Ovary (tissue), 7 donors: ENCODE measurements at regions not wholly inside any gene's neighbourhood (a gene's known extent, or its start where the extent isn't known, plus 50 kb on each side); places are given as distances from the start of the nearest gene placed in this dataset.

Experiments used
- DNase-seq, 5 donors: peaks; one replicate each; pipeline ENCODE4 v3.0.0-alpha.2; 2019 to 2020
- H3K27ac ChIP-seq, 2 donors: fragments of 200-600 bp; one replicate each; pipeline versions ENCODE4 v1.5.1 to v1.8.0; 2019 to 2022
- H3K27me3 ChIP-seq: fragments of 200-600 bp; one replicate; pipeline ENCODE4 v1.8.0; 2022
- H3K36me3 ChIP-seq: fragments of 200-600 bp; sonication (generic); one replicate; pipeline ENCODE4 v1.5.1; 2019
- H3K4me1 ChIP-seq: one replicate; pipeline ENCODE4 v1.8.1; 2013; ENCODE audit warnings: mild to moderate bottlenecking, moderate library complexity; ENCODE audit not compliant: insufficient read depth
- H3K4me3 ChIP-seq: fragments of 200-600 bp; sonication (generic); one replicate; pipeline ENCODE4 v1.5.1; 2017
- H3K9me3 ChIP-seq, 2 donors: fragments of 200-600 bp in 1 of 2; sonication (generic) in 1 of 2; one replicate each; pipeline versions ENCODE4 v1.5.1 to v1.8.1; 2013 to 2019; ENCODE audit warnings: mild to moderate bottlenecking in 1 of 2, moderate library complexity in 1 of 2
- CTCF ChIP-seq, 3 donors: fragments of 450-650 bp in 2 of 3; fragments of 200-600 bp in 1 of 3; IDR thresholded peaks; one replicate each; pipeline versions ENCODE4 v1.5.1 to v1.8.0; 2016 to 2022; ENCODE audit warnings: antibody characterized with exemption in 3 of 3, mild to moderate bottlenecking in 1 of 3
- EP300 ChIP-seq: sonication (generic); formaldehyde crosslinking; IDR thresholded peaks from one replicate; pipeline ENCODE4 v1.6.1; 2017; ENCODE audit warnings: antibody characterized with exemption
- POLR2A ChIP-seq: fragments of 450-650 bp; IDR thresholded peaks from one replicate; pipeline ENCODE4 v1.6.1; 2017; ENCODE audit warnings: antibody characterized with exemption, mild to moderate bottlenecking, moderate library complexity
- WGBS, 3 donors: extraction: QIAGEN DNeasy Blood & Tissue Kit in 1 of 3; methylation state at CpG; one replicate each; pipeline versions ENCODE4 v1.1.5 to v1.1.7; 2013 to 2017; 5-methylcytosine and 5-hydroxymethylcytosine counted together
- intact Hi-C, 4 donors: fragments of 100-400 bp; cut with DNase I; formaldehyde crosslinking; loops; one replicate each; pipeline versions ENCODE4 v1.11.0 to v1.15.1; 2022 to 2023
- donor health status: DM: no; HTN: no; CAD: no; lungs with moderate emphysema.
- donor health status: DM: no; HTN: no; CAD: no.
- donor health status: Bipolar disorder and iron deficiency.
- donor health status: DM: no; HTN: no; CAD: no.
- donor health status: DM: yes; HTN: yes; CAD: no.

- Histone ChIP-seq H3K4me1 (no peaks in the 10 kb centered on the region), H3K27me3 (no peaks in the 10 kb centered on the region), H3K27ac (no peak overlapping the region), H3K9me3 (no peaks in the 10 kb centered on the region), H3K36me3 (no peaks in the 10 kb centered on the region), H3K4me3 (no peak overlapping the region)
- TF ChIP-seq POLR2A: no peak
- no peak for TF ChIP-seq CTCF (IDR thresholded peaks at IDR 0.05)
- no peak for TF ChIP-seq EP300
- intact Hi-C loops: no loop called here
- DNase-seq: no peak
- 71 to 97% (median 92%) methylated on average over 1 of the region's 1 CpG for WGBS, 3 donors
These were observed 284.4 kb downstream of the SHQ1 start for GRCh38 chr3:72563690-72564370.

GRCh38 chr3:72560846-72561675 is 287.2 kb downstream of the SHQ1 start:
- intact Hi-C loops: no loop called here
- no peaks in the 10 kb centered on the region for H3K27me3 ChIP-seq
- H3K4me3 ChIP-seq: no peak overlapping the region
- no peak for TF ChIP-seq POLR2A
- TF ChIP-seq CTCF (IDR thresholded peaks at IDR 0.05): no peak
- TF ChIP-seq EP300: no peak
- no peak overlapping the region for H3K27ac ChIP-seq
- no peaks in the 10 kb centered on the region for H3K4me1 ChIP-seq
- no peak for DNase-seq
- 94 to 97% (median 96%) methylated on average over 8 of the region's 8 CpGs for WGBS, 3 donors
- H3K9me3 ChIP-seq: no peaks in the 10 kb centered on the region
- H3K36me3 ChIP-seq: no peaks in the 10 kb centered on the region

- Histone ChIP-seq H3K27me3 (no peaks in the 10 kb centered on the region), H3K36me3 (no peaks in the 10 kb centered on the region), H3K4me1 (no peaks in the 10 kb centered on the region), H3K27ac (no peak overlapping the region), H3K9me3 (no peaks in the 10 kb centered on the region), H3K4me3 (no peak overlapping the region)
- DNase-seq: no peak
- no peak for TF ChIP-seq CTCF (IDR thresholded peaks at IDR 0.05)
- no peak for TF ChIP-seq EP300
- no peak for TF ChIP-seq POLR2A
- intact Hi-C loops: no loop called here
- WGBS, 3 donors: 67 to 75% (median 70%) methylated on average over 3 of the region's 3 CpGs
These were observed 288.9 kb downstream of the SHQ1 start for GRCh38 chr3:72559385-72559784.

- intact Hi-C loops: no loop called here
- TF ChIP-seq POLR2A (no peak), CTCF (IDR thresholded peaks at IDR 0.05) (no peak), EP300 (no peak)
- Histone ChIP-seq H3K36me3 (no peaks in the 10 kb centered on the region), H3K4me3 (no peak overlapping the region), H3K9me3 (no peaks in the 10 kb centered on the region), H3K4me1 (no peaks in the 10 kb centered on the region), H3K27me3 (no peaks in the 10 kb centered on the region), H3K27ac (no peak overlapping the region)
- no peak for DNase-seq
- 90 to 92% (median 92%) methylated on average over 3 of the region's 3 CpGs for WGBS, 3 donors
These were observed 290.2 kb downstream of the SHQ1 start for GRCh38 chr3:72558001-72558400.
